ENCODE measurements at regions not wholly inside any gene's neighbourhood (a gene's known extent, or its start where the extent isn't known, plus 50 kb on each side); places are given as distances from the start of the nearest gene placed in this dataset.
"Not testable (repeated sequence)": the region's sequence is repeated elsewhere in the genome, so short reads cannot be mapped to it uniquely, and the experiment has no call there.

DNA sequence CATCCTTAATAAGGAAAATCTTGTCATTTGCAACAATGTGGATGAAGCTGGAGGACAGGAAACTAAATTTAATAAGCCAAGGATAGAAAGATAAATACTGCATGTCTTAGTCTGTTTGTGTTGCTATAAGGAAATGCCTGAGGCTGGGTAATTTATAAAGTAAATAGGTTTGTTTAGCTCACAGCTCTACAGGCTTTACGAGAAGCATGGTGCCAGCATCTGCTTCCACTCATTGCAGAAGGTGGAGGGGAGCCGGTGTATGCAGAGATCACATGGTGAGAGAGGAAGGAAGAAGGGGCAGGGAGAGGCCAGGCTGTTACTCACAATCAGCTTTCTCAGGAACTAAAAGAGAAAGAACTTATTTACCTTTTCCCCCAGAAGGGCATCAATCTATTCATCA, 118.9 kb upstream of the SMLR1 start:
- intact Hi-C loops (cut with micrococcal nuclease) = no loop called here
- H3K4me3 ChIP-seq (ENCODE audit: low read length) = no peak overlapping the region
- peak overlapping the region; percentile 41; the same call in 1 of the 2 replicates for H3K27ac ChIP-seq (ENCODE audit: low read length)
- no peak overlapping the region for H3K9ac ChIP-seq (ENCODE audit: low read length)
- ATAC-seq (peak; percentile 99), DNase-seq (peak; percentile 64)
- H3K9me2 ChIP-seq (replicated peaks; ENCODE audit: low read length) = no peaks in the 10 kb centered on the region
- H3K9me3 ChIP-seq (ENCODE audit: low read length) = no peaks in the 10 kb centered on the region
- peak overlapping the region; percentile 19; the same call in 1 of the 2 replicates for H3K4me2 ChIP-seq (ENCODE audit: low read length)
- H3K36me3 ChIP-seq (ENCODE audit: low read depth, low read length) = no peaks in the 10 kb centered on the region
- H2AFZ ChIP-seq (ENCODE audit: low read length) = no peak overlapping the region
- peaks cover 12% of the 10 kb centered on the region for H3K4me1 ChIP-seq (ENCODE audit: insufficient read depth, low read length)
- TF ChIP-seq EZH2 (IDR thresholded peaks at IDR 0.05; ENCODE audit: low read length, unreplicated experiment) (no peak), EZH2phosphoT487 (IDR thresholded peaks at IDR 0.05; ENCODE audit: borderline replicate concordance, low read length) (no peak)
- TF ChIP-seq, protein P1, sequence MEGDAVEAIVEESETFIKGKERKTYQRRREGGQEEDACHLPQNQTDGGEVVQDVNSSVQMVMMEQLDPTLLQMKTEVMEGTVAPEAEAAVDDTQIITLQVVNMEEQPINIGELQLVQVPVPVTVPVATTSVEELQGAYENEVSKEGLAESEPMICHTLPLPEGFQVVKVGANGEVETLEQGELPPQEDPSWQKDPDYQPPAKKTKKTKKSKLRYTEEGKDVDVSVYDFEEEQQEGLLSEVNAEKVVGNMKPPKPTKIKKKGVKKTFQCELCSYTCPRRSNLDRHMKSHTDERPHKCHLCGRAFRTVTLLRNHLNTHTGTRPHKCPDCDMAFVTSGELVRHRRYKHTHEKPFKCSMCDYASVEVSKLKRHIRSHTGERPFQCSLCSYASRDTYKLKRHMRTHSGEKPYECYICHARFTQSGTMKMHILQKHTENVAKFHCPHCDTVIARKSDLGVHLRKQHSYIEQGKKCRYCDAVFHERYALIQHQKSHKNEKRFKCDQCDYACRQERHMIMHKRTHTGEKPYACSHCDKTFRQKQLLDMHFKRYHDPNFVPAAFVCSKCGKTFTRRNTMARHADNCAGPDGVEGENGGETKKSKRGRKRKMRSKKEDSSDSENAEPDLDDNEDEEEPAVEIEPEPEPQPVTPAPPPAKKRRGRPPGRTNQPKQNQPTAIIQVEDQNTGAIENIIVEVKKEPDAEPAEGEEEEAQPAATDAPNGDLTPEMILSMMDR (conservative IDR thresholded peaks at IDR 0.05; ENCODE audit: low read depth, low read length) = no peak
- H3K79me2 ChIP-seq (ENCODE audit: low read length) = no peaks in the 10 kb centered on the region
- no peaks in the 10 kb centered on the region for H4K20me1 ChIP-seq (ENCODE audit: low read length)
- no peaks in the 10 kb centered on the region for H3F3A ChIP-seq (ENCODE audit: low read length, unreplicated experiment)
- no peaks in the 10 kb centered on the region for H3K27me3 ChIP-seq (ENCODE audit: low read length)
- ChIA-PET CTCF (no interaction called here), POLR2A (ENCODE audit: unreplicated experiment) (no interaction called here)
- no TSS peak for BruUV-seq (replicated peaks)

DNA sequence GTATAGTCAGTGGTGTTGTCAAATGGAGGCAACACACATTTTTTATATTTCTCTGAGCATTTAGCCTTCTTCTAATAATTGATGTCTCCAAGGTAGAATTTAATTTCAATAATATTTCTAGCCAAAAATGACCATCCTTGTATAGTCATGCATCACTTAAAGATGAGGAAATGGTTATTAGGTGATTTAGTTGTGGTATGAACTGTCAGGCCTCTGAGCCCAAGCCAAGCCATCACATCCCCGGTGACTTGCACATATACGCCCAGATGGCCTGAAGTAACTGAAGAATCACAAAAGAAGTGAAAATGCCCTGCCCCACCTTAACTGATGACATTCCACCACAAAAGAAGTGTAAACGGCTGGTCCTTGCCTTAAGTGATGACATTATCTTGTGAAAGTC, 115.6 kb upstream of the SMLR1 start:
- POLR2A ChIA-PET (ENCODE audit: unreplicated experiment); H3K27ac ChIP-seq (ENCODE audit: low read length): not testable (repeated sequence)

DNA sequence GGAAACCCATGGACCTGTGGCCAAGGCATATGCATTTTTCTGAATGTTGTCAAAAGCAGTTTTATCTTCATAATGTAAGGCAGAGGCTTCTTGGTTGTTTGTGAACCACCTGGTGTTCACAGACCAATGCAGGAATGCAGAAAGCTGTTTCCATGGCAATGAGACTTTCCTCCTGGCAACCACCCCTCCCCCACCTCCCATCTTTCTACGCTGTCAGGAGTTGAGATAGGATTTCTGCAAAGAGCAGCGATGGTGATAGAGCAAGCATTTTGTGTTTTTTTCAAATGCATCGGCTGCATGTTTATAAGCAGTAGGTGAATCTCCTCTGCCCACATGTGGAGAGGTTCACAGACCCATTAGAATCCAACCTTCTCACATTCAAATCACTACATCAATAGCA, 114.1 kb upstream of the SMLR1 start:
- Histone ChIP-seq H3K4me2 (ENCODE audit: low read length) (no peak overlapping the region), H2AFZ (ENCODE audit: low read length) (no peak overlapping the region), H3K9me3 (ENCODE audit: low read length) (no peaks in the 10 kb centered on the region), H3F3A (ENCODE audit: low read length, unreplicated experiment) (no peaks in the 10 kb centered on the region), H3K27me3 (ENCODE audit: low read length) (no peaks in the 10 kb centered on the region), H3K4me1 (ENCODE audit: insufficient read depth, low read length) (peaks cover 7% of the 10 kb centered on the region), H3K4me3 (ENCODE audit: low read length) (no peak overlapping the region), H3K9me2 (replicated peaks; ENCODE audit: low read length) (no peaks in the 10 kb centered on the region), H3K36me3 (ENCODE audit: low read depth, low read length) (no peaks in the 10 kb centered on the region), H3K79me2 (ENCODE audit: low read length) (no peaks in the 10 kb centered on the region), H3K9ac (ENCODE audit: low read length) (no peak overlapping the region), H4K20me1 (ENCODE audit: low read length) (no peaks in the 10 kb centered on the region), H3K27ac (ENCODE audit: low read length) (no peak overlapping the region)
- POLR2A ChIA-PET (ENCODE audit: unreplicated experiment) = no interaction called here
- DNase-seq (no peak), ATAC-seq (no peak)
- CTCF ChIA-PET = no interaction called here
- BruUV-seq (replicated peaks) = no TSS peak
- TF ChIP-seq EZH2 (IDR thresholded peaks at IDR 0.05; ENCODE audit: low read length, unreplicated experiment) (no peak), EZH2phosphoT487 (IDR thresholded peaks at IDR 0.05; ENCODE audit: borderline replicate concordance, low read length) (no peak)
- TF ChIP-seq, protein P1 (conservative IDR thresholded peaks at IDR 0.05; ENCODE audit: low read depth, low read length) = no peak
- intact Hi-C loops (cut with micrococcal nuclease) = no loop called here

More for the DNA sequence above, 115.6 kb upstream of the SMLR1 start:
- H4K20me1 ChIP-seq (ENCODE audit: low read length); H3K4me3 ChIP-seq (ENCODE audit: low read length); H3K9me2 ChIP-seq (replicated peaks; ENCODE audit: low read length); H3K9ac ChIP-seq (ENCODE audit: low read length); BruUV-seq (replicated peaks); ATAC-seq; H3K36me3 ChIP-seq (ENCODE audit: low read depth, low read length); H3K27me3 ChIP-seq (ENCODE audit: low read length); H3K79me2 ChIP-seq (ENCODE audit: low read length); H2AFZ ChIP-seq (ENCODE audit: low read length); H3K4me2 ChIP-seq (ENCODE audit: low read length); H3F3A ChIP-seq (ENCODE audit: low read length, unreplicated experiment); H3K9me3 ChIP-seq (ENCODE audit: low read length); CTCF ChIA-PET; DNase-seq; intact Hi-C loops (cut with micrococcal nuclease): not testable (repeated sequence)
- peaks cover 12% of the 10 kb centered on the region for H3K4me1 ChIP-seq (ENCODE audit: insufficient read depth, low read length)

All from PC-3 (cell line).